ENCODE measurements at regions not wholly inside any gene's neighbourhood (a gene's known extent, or its start where the extent isn't known, plus 50 kb on each side); places are given as distances from the start of the nearest gene placed in this dataset.
A peak's percentile ranks its signal among the peaks of the same experiment; 100 is the strongest.

DNA sequence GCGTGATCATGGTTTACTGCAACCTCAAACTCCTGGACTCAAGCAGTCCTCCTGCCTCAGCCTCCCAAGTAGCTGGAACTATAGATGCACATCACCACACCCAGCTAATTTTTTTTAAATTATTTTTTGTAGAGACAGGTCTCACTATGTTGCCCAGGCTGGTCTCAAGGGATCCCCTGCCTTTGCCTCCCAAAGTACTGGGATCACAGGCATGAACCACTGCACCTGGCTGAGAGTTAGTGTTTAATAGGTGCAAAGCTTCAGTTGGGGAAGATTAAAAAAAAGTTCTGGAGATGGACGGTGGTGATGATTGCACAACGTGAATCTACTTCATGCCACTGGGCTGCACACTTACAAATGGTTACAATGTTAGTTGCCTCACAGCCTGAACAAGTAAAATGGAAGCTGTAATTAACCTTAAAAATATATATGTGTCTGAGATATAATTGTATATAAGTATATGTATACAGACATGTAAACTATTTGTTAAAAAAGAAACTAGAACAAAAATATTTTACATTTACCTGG, 106.4 kb upstream of the ZNF438 start:
- no peak overlapping the region for H3K4me3 ChIP-seq (ENCODE audit: control insufficient read depth, low read depth, low read length)
- TF ChIP-seq, protein P1, sequence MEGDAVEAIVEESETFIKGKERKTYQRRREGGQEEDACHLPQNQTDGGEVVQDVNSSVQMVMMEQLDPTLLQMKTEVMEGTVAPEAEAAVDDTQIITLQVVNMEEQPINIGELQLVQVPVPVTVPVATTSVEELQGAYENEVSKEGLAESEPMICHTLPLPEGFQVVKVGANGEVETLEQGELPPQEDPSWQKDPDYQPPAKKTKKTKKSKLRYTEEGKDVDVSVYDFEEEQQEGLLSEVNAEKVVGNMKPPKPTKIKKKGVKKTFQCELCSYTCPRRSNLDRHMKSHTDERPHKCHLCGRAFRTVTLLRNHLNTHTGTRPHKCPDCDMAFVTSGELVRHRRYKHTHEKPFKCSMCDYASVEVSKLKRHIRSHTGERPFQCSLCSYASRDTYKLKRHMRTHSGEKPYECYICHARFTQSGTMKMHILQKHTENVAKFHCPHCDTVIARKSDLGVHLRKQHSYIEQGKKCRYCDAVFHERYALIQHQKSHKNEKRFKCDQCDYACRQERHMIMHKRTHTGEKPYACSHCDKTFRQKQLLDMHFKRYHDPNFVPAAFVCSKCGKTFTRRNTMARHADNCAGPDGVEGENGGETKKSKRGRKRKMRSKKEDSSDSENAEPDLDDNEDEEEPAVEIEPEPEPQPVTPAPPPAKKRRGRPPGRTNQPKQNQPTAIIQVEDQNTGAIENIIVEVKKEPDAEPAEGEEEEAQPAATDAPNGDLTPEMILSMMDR (IDR thresholded peaks at IDR 0.05; ENCODE audit: control insufficient read depth, insufficient read depth, low read depth, low read length, missing control alignments), result no peak
- DNase-seq (ENCODE audit: low read depth), result no peak

DNA sequence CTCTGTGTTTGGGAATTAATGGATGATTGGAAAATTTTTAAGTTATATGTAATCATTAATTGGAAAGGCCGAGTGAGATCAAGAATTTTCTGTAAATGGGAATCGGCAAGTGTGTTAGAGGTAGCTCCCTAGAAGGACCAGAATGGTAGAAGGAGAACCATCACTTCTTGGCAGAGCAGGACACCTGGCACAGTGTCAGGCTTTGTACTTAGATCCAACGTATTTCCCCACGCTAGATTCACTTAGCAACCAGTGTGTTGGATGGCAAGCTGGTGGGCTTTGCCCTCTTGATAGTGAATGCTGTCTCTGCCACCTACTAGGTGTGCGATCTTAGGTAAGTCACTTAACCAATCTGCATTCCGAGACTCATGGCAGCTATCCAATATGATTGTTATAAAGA, 107.8 kb upstream of the ZNF438 start:
- no peak for DNase-seq (ENCODE audit: low read depth)
- TF ChIP-seq, protein P1 (IDR thresholded peaks at IDR 0.05; ENCODE audit: control insufficient read depth, insufficient read depth, low read depth, low read length, missing control alignments), result no peak
- H3K4me3 ChIP-seq (ENCODE audit: control insufficient read depth, low read depth, low read length), result no peak overlapping the region

DNA sequence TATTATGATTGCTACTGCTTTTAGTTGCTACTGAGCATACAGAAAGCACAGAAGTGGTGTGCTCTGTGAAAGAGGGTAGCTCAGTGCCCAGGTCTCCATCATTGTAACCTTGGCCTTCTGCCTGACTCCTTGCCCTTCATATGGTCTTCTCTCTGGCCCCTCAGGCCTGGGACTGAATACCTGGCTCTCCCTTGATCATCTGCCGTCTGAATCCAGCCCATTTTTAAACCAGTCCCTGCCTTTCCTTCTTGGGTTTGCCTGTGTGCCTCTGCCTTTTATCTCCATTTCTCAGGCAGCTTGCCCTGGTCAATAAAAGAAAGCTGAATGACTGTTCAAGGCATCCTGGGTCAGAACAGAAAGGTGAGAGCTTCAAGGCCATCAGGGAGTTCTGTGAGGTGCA, 109.1 kb upstream of the ZNF438 start:
- H3K4me3 ChIP-seq (ENCODE audit: control insufficient read depth, low read depth, low read length), result no peak overlapping the region
- TF ChIP-seq, protein P1 (IDR thresholded peaks at IDR 0.05; ENCODE audit: control insufficient read depth, insufficient read depth, low read depth, low read length, missing control alignments), result no peak
- DNase-seq (ENCODE audit: low read depth), result no peak

DNA sequence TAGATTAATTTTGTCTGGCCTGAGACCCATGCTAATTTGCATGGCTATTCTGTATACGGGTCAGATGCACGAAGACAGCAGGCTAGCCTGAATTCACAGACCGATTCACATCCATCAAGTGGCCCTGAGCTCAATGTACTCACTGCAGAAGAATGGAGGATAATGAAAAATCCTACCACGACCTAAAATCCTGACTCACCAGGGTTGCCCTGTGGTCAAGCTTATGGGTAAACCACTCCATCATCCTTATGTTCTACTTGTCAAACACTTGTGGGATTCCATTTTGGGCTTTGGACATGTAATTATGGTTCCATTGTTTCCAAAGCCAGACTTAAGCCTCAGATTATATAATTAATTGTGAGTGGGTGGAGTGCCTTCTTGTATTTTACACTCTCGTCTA, 110.4 kb upstream of the ZNF438 start:
- TF ChIP-seq, protein P1 (IDR thresholded peaks at IDR 0.05; ENCODE audit: control insufficient read depth, insufficient read depth, low read depth, low read length, missing control alignments), result no peak
- peak; percentile 67 for DNase-seq (ENCODE audit: low read depth)
- H3K4me3 ChIP-seq (ENCODE audit: control insufficient read depth, low read depth, low read length), result no peak overlapping the region

DNA sequence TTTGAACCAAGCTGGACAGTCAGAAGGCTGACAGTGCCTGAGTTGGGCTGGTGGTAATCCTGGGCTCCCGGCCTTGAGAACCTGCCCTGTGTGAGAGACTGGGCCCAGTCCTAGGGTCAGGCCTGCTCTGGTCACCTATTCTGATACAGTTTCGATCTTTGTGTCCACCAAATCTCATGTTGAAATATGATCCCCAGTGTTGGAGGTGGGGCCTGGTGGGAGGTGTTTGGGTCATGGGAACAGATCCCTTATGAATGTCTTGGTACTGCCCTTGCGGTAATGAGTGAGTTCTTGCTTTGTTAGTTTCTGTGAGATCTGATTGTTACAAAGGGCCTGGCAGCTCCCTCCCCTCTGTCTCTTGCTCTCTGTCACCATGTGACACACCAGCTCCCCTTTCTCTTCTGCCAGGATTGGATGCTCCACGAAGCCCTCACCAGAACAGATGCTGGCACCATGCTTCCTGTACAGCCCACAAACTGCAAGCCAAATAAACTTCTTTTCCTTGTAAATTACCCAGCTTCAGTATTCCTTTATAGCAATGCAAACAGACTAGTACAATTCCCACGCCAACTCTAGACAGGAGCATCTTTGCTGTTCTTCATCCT, 111.8 kb upstream of the ZNF438 start:
- H3K4me3 ChIP-seq (ENCODE audit: control insufficient read depth, low read depth, low read length), result no peak overlapping the region
- DNase-seq (ENCODE audit: low read depth), result no peak
- TF ChIP-seq, protein P1 (IDR thresholded peaks at IDR 0.05; ENCODE audit: control insufficient read depth, insufficient read depth, low read depth, low read length, missing control alignments), result no peak

DNA sequence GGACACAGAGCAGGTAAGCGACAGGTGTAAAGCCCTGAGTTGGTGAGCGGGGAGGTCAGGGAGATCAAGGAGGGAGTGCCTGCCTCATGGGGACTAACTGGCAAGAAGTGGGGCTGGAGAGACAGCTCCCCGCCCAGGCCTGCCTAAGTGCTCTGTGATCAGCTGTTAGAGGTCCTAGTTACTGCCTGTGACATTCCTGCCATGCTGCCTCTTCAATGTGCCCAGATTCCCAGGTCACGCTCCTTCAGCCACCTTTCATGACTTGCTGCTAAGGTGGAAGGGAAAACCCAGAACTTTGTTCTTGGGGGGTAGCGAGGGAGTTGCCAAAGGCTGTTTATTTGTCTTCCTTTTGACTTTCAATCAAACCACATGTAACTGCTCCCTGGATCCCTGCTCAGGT, 114.3 kb upstream of the ZNF438 start:
- DNase-seq (ENCODE audit: low read depth), result no peak
- H3K4me3 ChIP-seq (ENCODE audit: control insufficient read depth, low read depth, low read length), result no peak overlapping the region
- TF ChIP-seq, protein P1 (IDR thresholded peaks at IDR 0.05; ENCODE audit: control insufficient read depth, insufficient read depth, low read depth, low read length, missing control alignments), result no peak
